ENCODE measurements at regions not wholly inside any gene's neighbourhood (a gene's known extent, or its start where the extent isn't known, plus 50 kb on each side); places are given as distances from the start of the nearest gene placed in this dataset.
"Not testable (repeated sequence)": the region's sequence is repeated elsewhere in the genome, so short reads cannot be mapped to it uniquely, and the experiment has no call there.

DNA sequence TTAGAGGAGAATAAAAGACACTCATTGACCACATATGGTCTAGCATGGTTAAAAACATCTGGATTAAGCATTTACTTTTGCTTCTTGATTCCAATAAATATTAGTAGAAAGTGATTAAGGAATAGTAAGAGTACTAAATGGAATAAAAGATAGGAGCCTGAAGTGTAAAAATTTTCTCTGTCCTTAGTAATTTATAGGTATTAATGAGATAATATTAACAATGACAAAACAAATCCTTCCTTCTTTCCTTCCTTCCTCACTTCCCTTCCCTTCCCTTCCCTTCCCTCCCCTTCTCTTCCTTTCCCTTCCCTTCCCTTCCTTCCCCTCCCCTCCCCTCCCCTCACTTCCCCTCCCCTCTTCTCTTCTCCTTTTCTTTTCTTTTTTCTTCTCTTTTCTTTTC is 797.5 kb upstream of the NRXN1 start:
- Mint-ChIP-seq H3K9me3 (peaks cover 5% of the 10 kb centered on the region), H3K4me3 (no peak overlapping the region), H3K27me3 (no peaks in the 10 kb centered on the region), H3K27ac (no peak overlapping the region), H3K36me3 (no peaks in the 10 kb centered on the region), H3K4me1 (no peaks in the 10 kb centered on the region)
- CTCF ChIA-PET: no interaction called here
- DNase-seq: no peak

- H3K9me3 Mint-ChIP-seq: peaks cover 2% of the 10 kb centered on the region
- no peaks in the 10 kb centered on the region for H3K4me1 Mint-ChIP-seq
- H3K27me3 Mint-ChIP-seq: no peaks in the 10 kb centered on the region
- H3K4me3 Mint-ChIP-seq: no peak overlapping the region
- no peak overlapping the region for H3K27ac Mint-ChIP-seq
- CTCF ChIA-PET: no interaction called here
- H3K36me3 Mint-ChIP-seq: no peaks in the 10 kb centered on the region
- DNase-seq: no peak
Measured at GRCh38 chr2:51825823-51826222, 793.9 kb upstream of the NRXN1 start.

- H3K4me3 Mint-ChIP-seq: no peak overlapping the region
- DNase-seq: no peak
Measured at GRCh38 chr2:51813247-51813646, 781.3 kb upstream of the NRXN1 start.

DNA sequence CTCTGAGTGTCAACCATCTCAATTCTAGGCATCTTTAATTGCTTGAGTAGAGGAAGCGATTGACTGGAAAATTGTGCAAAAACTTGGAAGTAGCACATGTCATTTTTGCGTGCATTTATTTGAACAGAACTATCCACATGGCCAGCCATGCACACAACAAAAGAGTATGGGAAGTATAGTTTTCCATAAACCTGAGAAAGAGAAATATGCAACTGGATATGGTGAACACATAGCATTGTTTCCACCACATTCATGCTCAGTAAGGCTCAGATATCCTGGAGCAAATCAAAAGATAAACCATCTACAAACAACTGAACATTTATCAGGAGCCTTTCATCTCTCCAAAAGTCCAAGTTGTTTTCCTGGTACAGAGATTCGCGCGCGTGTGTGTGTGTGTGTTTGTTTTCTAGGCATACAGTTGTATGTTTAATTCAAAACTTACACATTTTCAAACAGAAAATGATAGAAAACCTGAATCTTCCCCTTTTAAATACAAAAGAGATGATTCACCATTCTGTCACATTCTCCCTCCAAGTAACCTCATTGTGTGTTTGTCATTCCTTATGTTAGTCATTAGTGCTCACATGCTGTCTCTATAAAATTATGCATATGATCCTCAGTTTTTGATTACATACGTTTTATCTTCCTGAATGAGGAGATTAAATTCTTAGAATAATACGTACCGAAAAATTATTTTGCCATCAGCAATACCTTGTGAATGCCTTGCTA is 780.4 kb upstream of the NRXN1 start:
- Mint-ChIP-seq H3K27me3 (no peaks in the 10 kb centered on the region), H3K4me1 (no peaks in the 10 kb centered on the region), H3K9me3 (peaks cover 1% of the 10 kb centered on the region), H3K4me3 (no peak overlapping the region), H3K36me3 (no peaks in the 10 kb centered on the region), H3K27ac (no peak overlapping the region)
- CTCF ChIA-PET: no interaction called here
- DNase-seq: no peak

More at GRCh38 chr2:51813247-51813646, 781.3 kb upstream of the NRXN1 start:
- H3K9me3 Mint-ChIP-seq: peaks cover 1% of the 10 kb centered on the region
- no peaks in the 10 kb centered on the region for H3K27me3 Mint-ChIP-seq
- H3K4me1 Mint-ChIP-seq: no peaks in the 10 kb centered on the region
- CTCF ChIA-PET: no interaction called here
- no peak overlapping the region for H3K27ac Mint-ChIP-seq
- no peaks in the 10 kb centered on the region for H3K36me3 Mint-ChIP-seq

DNA sequence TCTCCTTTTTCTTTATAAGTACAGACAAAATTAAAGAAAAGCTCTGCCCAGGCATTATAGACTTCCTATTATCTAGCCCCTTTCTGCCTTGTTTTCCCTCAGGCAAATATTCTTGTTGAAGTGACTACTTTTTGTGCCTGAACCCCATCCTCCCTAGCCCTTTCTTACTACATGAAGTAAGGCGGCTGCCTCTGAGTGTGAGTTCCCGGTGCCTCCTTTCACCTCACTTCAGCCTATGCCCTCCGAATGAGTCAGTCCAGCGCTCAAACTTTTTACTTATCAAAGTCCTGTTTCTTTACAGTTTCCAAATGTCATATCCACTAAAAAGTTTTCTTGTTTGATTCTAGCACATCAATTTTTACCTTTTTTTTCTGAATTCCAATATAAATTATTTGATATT is 778.3 kb upstream of the NRXN1 start:
- DNase-seq: no peak
- H3K36me3 Mint-ChIP-seq: no peaks in the 10 kb centered on the region
- no peaks in the 10 kb centered on the region for H3K4me1 Mint-ChIP-seq
- H3K4me3 Mint-ChIP-seq: no peak overlapping the region
- CTCF ChIA-PET: no interaction called here
- H3K27me3 Mint-ChIP-seq: no peaks in the 10 kb centered on the region
- peaks cover 6% of the 10 kb centered on the region for H3K9me3 Mint-ChIP-seq
- no peak overlapping the region for H3K27ac Mint-ChIP-seq

- no peaks in the 10 kb centered on the region for H3K4me1 Mint-ChIP-seq
- H3K27me3 Mint-ChIP-seq: no peaks in the 10 kb centered on the region
- H3K27ac Mint-ChIP-seq: no peak overlapping the region
- H3K36me3 Mint-ChIP-seq: no peaks in the 10 kb centered on the region
- no peak for DNase-seq
- CTCF ChIA-PET: no interaction called here
- H3K4me3 Mint-ChIP-seq: no peak overlapping the region
- peaks cover 8% of the 10 kb centered on the region for H3K9me3 Mint-ChIP-seq
Measured at GRCh38 chr2:51807229-51807628, 775.3 kb upstream of the NRXN1 start.

GRCh38 chr2:51795248-51795888 is 763.4 kb upstream of the NRXN1 start:
- Mint-ChIP-seq H3K4me1 (no peaks in the 10 kb centered on the region), H3K9me3 (peaks cover 40% of the 10 kb centered on the region), H3K36me3 (no peaks in the 10 kb centered on the region), H3K27ac (no peak overlapping the region), H3K27me3 (no peaks in the 10 kb centered on the region), H3K4me3 (no peak overlapping the region)
- no peak for DNase-seq
- CTCF ChIA-PET: interaction anchor here (0.8 kb wide), 1 partner anchor 302 kb away, joined by 3 read pairs; no protein-coding TSS in a partner anchor

DNA sequence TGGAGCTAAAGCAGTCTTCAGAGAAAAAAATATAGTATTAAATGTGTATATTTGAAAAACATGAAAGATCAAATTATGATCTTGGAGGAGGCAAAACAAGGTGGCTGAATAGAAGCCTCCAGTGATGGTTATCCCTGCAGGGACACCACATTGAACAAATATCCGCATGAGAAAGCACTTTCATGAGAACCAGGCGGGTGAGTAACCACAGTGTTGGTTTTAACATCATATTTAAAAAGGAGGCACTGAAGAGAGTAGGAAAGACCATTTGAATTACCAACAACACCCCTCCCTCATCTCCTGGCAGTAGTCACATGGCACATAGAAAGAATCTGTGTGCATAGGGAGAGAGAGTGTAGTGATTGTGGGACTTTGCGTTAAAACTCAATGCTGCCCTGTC is 759.6 kb upstream of the NRXN1 start:
- no peaks in the 10 kb centered on the region for H3K4me1 Mint-ChIP-seq
- H3K36me3 Mint-ChIP-seq: no peaks in the 10 kb centered on the region
- peaks cover 28% of the 10 kb centered on the region for H3K9me3 Mint-ChIP-seq
- DNase-seq: no peak
- no peaks in the 10 kb centered on the region for H3K27me3 Mint-ChIP-seq
- no peak overlapping the region for H3K27ac Mint-ChIP-seq
- CTCF ChIA-PET: no interaction called here
- no peak overlapping the region for H3K4me3 Mint-ChIP-seq

- H3K4me3 Mint-ChIP-seq: no peak overlapping the region
- no peak for DNase-seq
- CTCF ChIA-PET: no interaction called here
- no peaks in the 10 kb centered on the region for H3K36me3 Mint-ChIP-seq
- H3K9me3 Mint-ChIP-seq: peaks cover 24% of the 10 kb centered on the region
- H3K27ac Mint-ChIP-seq: no peak overlapping the region
- no peaks in the 10 kb centered on the region for H3K27me3 Mint-ChIP-seq
- no peaks in the 10 kb centered on the region for H3K4me1 Mint-ChIP-seq
Measured at GRCh38 chr2:51790854-51791253, 758.9 kb upstream of the NRXN1 start.

DNA sequence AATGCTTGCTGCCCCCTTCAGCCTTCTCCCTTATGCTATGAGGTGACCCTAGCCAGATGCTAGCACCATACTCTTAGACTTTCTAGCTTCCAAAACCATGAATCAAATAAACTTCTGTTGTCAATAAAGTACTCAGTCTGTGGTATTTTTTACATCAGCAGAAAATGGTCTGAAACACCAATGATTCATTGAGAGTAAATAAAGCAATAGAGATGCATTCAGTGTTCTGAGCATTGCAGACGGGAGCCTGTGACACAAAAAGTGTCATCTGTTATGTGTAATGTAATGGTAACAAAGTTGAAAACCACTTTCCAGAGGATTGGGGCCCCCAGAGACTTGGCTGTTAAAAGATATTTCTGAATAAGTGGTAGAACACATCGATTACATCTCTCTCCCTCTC is 758.0 kb upstream of the NRXN1 start:
- DNase-seq: no peak
- H3K9me3 Mint-ChIP-seq: peaks cover 20% of the 10 kb centered on the region
- H3K4me3 Mint-ChIP-seq: no peak overlapping the region
- no peaks in the 10 kb centered on the region for H3K36me3 Mint-ChIP-seq
- H3K27me3 Mint-ChIP-seq: no peaks in the 10 kb centered on the region
- CTCF ChIA-PET: no interaction called here
- H3K4me1 Mint-ChIP-seq: no peaks in the 10 kb centered on the region
- no peak overlapping the region for H3K27ac Mint-ChIP-seq

- no peak for DNase-seq
- H3K4me3 Mint-ChIP-seq: no peak overlapping the region
- H3K27me3 Mint-ChIP-seq: no peaks in the 10 kb centered on the region
- CTCF ChIA-PET: no interaction called here
- no peaks in the 10 kb centered on the region for H3K4me1 Mint-ChIP-seq
- H3K9me3 Mint-ChIP-seq: peaks cover 5% of the 10 kb centered on the region
- H3K27ac Mint-ChIP-seq: no peak overlapping the region
- H3K36me3 Mint-ChIP-seq: no peaks in the 10 kb centered on the region
Measured at GRCh38 chr2:51782921-51783765, 751.2 kb upstream of the NRXN1 start.

DNA sequence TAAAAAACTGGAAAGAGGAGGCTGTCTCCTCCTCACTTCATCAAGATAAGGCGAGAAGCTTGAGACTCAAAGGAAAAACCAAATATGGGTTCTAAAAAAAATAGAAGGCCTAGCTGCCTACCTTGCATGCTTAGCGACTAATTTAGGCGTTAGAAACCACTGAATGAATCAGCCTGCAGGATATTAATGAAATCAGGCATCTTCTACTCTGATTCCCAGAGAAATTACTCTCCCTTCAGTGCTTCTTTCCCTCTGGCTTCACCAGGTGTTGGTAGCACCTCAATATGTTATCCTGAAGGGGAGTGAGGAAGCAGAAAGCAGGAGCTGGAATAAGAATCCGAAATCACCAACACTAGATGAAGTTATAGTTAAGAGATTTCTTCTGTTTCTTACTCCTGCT is 749.8 kb upstream of the NRXN1 start:
- no peaks in the 10 kb centered on the region for H3K27me3 Mint-ChIP-seq

GRCh38 chr2:51780353-51780752 is 748.4 kb upstream of the NRXN1 start:
- peaks cover 4% of the 10 kb centered on the region for H3K9me3 Mint-ChIP-seq
- no peaks in the 10 kb centered on the region for H3K4me1 Mint-ChIP-seq
- no peak overlapping the region for H3K27ac Mint-ChIP-seq
- no peak overlapping the region for H3K4me3 Mint-ChIP-seq
- no peaks in the 10 kb centered on the region for H3K36me3 Mint-ChIP-seq
- no peaks in the 10 kb centered on the region for H3K27me3 Mint-ChIP-seq
- CTCF ChIA-PET: no interaction called here
- DNase-seq: no peak

More for the DNA sequence above, 749.8 kb upstream of the NRXN1 start:
- no peaks in the 10 kb centered on the region for H3K4me1 Mint-ChIP-seq
- CTCF ChIA-PET: no interaction called here
- H3K4me3 Mint-ChIP-seq: no peak overlapping the region
- H3K27ac Mint-ChIP-seq: no peak overlapping the region
- H3K36me3 Mint-ChIP-seq: no peaks in the 10 kb centered on the region
- H3K9me3 Mint-ChIP-seq: peaks cover 4% of the 10 kb centered on the region
- DNase-seq: no peak

DNA sequence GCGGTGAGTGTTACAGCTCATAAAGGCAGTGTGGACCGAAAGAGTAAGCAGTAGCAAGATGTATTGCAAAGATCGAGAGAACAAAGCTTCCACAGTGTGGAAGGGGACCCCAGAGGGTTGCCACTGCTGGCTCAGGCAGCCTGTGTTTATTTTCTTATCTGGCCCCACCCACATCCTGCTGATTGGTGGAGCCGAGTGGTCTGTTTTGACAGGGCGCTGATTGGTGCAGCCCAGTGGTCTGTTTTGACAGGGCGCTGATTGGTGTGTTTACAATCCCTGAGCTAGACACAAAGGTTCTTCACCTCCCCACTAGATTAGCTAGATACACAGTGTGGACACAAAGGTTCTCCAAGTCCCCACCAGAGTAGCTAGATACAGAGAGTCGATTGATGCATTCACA is 747.8 kb upstream of the NRXN1 start:
- H3K27ac Mint-ChIP-seq, H3K36me3 Mint-ChIP-seq, H3K4me1 Mint-ChIP-seq, H3K4me3 Mint-ChIP-seq, CTCF ChIA-PET, H3K27me3 Mint-ChIP-seq, H3K9me3 Mint-ChIP-seq, DNase-seq: not testable (repeated sequence)

- Mint-ChIP-seq H3K27ac (no peak overlapping the region), H3K4me1 (no peaks in the 10 kb centered on the region), H3K36me3 (no peaks in the 10 kb centered on the region), H3K4me3 (no peak overlapping the region), H3K27me3 (no peaks in the 10 kb centered on the region), H3K9me3 (peaks cover 4% of the 10 kb centered on the region)
- CTCF ChIA-PET: no interaction called here
- DNase-seq: no peak
Measured at GRCh38 chr2:51778806-51779205, 746.9 kb upstream of the NRXN1 start.
